HG02943 (cell line): ENCODE measurements at regions not wholly inside any gene's neighbourhood (a gene's known extent, or its start where the extent isn't known, plus 50 kb on each side); places are given as distances from the start of the nearest gene placed in this dataset.
"Not testable (repeated sequence)": the region's sequence is repeated elsewhere in the genome, so short reads cannot be mapped to it uniquely, and the experiment has no call there.

ENCODE experiments used
- ATAC-seq: cut with Tn5 transposase; IDR thresholded peaks from one replicate; pipeline ENCODE4 v1.9.1; 2021; ENCODE audit warnings: mild to moderate bottlenecking, low read depth, moderate library complexity; ENCODE audit not compliant: unreplicated experiment

- ATAC-seq: no peak
Observed at GRCh38 chr16:46519063-46519462, 102.1 kb downstream of the SHCBP1 start.

DNA sequence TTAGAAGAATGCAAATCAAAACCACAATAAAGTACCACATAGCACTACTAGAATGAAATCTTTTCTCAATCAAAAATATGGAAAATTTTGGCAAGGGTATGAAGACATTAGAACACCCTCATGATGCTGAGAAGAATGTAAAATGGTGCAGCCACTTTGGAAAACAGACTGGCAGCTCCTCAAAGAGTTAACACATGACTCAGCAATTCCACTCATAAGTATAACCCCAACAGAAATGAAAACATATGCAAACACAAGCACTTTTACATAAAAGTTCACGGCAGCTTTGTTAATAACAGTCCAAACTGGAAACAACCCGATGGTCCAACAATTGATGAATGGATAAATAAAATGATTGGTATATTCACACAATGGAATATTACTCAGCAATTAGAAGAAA, 124.5 kb downstream of the SHCBP1 start:
- no peak for ATAC-seq

- no peak for ATAC-seq
Observed at GRCh38 chr16:46482895-46483294, 138.3 kb downstream of the SHCBP1 start.

DNA sequence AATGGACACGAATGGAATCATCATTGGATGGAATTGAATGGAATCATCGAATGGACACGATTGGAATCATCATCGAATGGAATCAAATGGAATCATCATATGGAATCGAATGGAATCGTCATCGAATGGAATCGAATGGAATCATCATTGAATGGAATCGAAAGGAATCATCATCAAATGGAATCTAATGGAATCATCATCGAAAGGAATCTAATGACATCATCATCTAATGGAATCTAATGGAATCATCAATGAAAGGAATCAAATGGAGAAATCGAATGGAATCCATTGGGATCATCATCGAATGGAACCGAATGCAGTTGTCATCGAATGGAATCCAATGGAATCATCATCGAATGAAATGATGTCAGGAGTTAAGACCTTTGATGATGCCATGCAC, 154.9 kb downstream of the SHCBP1 start:
- no peak for ATAC-seq

- ATAC-seq: not testable (repeated sequence)
Observed at GRCh38 chr16:46454801-46455200, 166.4 kb downstream of the SHCBP1 start.

- no peak for ATAC-seq
Observed at GRCh38 chr16:46428108-46429061, 192.8 kb downstream of the SHCBP1 start.

DNA sequence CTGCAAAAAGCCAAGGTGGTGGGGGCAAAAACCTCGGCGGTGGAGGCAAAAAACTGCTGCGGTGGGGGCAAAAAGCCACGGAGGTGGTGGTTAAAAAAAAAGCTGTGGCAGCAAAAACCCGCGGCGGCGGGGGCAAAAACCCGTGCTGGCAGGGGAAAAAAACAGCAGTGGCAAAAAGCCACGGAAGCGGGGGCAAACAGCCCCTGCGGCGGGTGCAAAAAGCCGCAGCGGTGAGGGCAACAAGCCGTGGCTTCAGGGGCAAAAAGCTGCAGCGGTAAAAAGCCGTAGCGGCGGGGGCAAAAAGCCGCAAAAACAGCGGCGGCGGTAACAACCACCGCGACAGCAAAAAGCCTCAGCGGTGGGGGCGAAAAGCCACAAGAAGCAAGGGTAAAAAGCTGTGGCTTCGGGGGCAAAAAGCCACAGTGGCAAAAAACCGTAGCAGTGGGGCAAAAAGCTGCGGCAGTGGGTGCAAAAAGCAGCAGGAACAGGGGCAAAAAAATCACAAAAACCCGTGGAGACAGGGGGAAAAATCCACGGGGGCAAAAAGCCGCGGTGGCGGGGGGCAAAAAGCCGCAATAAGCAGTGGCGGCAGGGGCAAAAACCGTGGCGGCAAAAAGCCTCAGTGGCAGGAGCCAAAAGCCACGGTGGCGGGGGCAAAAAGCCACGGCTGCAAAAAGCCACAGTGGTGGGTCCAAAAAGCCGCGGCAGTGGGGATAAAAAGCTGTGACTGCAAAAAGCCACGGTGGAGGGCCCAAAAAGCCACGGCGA, 193.7 kb downstream of the SHCBP1 start:
- ATAC-seq: no peak

GRCh38 chr16:46426336-46426735, 194.8 kb downstream of the SHCBP1 start:
- no peak for ATAC-seq

DNA sequence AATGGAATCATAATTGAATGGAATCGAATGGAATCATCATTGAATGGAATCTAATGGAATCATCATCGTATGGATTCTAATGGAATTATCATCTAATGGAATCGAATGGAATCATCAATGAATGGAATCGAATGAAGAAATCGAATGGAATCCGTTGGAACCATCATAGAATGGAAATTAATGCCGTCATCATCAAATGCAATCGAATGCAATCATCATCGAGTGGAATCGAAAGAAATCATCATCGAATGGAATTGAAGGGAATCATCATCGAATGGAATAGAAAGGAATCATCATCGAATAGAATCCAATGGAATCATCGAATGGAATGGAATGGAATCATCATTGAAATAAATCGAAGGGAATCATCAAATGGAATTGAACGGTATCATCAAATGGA, 217.2 kb downstream of the SHCBP1 start:
- no peak for ATAC-seq

DNA sequence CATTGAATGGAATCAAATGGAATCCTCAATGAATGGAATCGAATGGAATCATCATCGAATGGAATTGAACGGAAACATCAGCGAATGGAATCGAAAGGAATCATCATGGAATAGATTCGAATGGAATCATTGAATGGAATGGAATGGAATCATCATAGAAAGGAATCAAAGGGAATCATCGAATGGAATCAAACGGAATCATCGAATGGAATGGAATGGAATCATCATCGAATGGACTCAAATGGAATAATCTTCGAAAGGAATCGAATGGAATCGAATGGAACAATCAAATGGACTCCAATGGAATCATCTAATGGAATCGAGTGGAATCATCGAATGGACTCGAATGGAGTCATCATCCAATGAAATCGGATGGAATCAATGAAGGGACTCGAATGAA, 222.6 kb downstream of the SHCBP1 start:
- ATAC-seq: not testable (repeated sequence)

GRCh38 chr16:46396883-46397270, 224.3 kb downstream of the SHCBP1 start:
- ATAC-seq: not testable (repeated sequence)

- ATAC-seq: not testable (repeated sequence)
Observed at GRCh38 chr16:46396131-46396882, 224.9 kb downstream of the SHCBP1 start.

GRCh38 chr16:46395391-46395921, 225.7 kb downstream of the SHCBP1 start:
- ATAC-seq: not testable (repeated sequence)

- ATAC-seq: not testable (repeated sequence)
Observed at GRCh38 chr16:46394963-46395362, 226.2 kb downstream of the SHCBP1 start.

- not testable (repeated sequence) for ATAC-seq
Observed at GRCh38 chr16:46394149-46394548, 227.0 kb downstream of the SHCBP1 start.

DNA sequence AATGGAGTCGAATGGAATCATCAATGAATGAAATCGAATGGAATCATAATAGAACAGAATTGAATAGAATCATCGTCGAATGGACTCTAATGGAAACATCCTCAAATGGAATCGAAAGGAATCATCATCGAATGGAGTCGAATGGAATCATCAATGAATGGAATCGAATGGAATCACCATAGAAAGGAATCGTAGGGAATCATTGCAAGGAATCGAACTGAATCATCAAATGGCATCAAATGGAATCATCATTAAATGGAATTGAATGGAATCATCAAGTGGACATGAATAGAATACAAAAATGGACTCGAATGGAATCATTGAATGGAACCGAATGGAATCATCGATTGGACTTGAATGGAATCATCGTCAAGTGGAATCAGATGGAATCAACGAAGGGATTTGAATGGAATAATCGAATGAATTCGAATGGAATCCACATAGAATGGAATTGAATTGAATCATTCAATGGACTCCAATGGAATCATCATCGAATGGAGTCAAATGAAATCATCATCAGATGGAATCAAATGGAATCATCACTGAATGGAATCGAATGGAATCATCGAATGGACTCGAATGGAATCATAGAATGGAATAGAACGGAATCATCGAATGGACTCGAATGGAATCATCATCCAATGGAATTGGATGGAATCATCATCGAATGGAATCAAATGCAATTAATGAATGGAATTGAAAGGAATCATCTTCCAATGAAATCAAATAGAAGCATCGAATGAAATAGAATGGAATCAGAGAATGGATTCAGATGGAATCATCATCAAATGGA, 228.1 kb downstream of the SHCBP1 start:
- not testable (repeated sequence) for ATAC-seq

DNA sequence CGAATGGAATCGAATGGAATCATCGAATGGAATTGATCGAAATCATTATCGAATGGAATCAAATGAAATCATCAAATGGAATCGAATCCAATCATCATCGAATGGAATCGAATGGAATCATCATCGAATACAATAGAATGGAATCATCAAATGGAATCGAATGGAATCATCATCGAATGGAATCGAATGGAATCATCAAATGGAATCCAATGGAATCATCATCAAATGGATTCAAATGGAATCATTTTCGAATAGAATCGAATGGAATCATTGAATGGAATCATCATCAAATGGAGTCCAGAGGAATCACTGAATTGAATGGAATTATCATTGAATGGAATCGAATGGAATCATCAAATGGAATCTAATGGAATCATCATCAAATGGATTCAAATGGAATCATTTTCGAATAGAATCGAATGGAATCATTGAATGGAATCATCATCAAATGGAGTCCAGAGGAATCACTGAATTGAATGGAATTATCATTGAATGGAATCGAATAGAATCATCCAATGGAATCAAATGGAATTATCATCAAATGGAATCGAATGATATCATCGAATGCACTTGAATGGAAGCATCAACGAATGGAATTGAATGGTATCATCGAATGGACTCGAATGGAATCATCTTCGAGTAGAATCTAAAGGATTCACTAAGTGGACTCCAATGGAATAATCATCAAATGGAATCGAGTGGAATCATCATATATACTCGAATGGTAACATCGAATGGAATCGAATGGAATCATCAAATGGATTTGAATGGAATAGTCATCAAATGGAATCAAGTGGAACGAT, 230.3 kb downstream of the SHCBP1 start:
- not testable (repeated sequence) for ATAC-seq

- ATAC-seq: not testable (repeated sequence)
Observed at GRCh38 chr16:46389561-46390041, 231.6 kb downstream of the SHCBP1 start.
